Progenitor cell of endocrine pancreas (in vitro differentiated cells): ENCODE measurements at regions not wholly inside any gene's neighbourhood (a gene's known extent, or its start where the extent isn't known, plus 50 kb on each side); places are given as distances from the start of the nearest gene placed in this dataset.

Source experiments
- DNase-seq: peaks from one replicate; pipeline ENCODE4 v3.0.0; 2021; ENCODE audit warnings: low spot score; ENCODE audit not compliant: unreplicated experiment
- H3K27ac Mint-ChIP-seq: 2 replicates; pipeline ENCODE4 v1.8.0; 2021; ENCODE audit warnings: mild to moderate bottlenecking, moderate library complexity, mixed read lengths
- H3K27me3 Mint-ChIP-seq: 2 replicates; pipeline ENCODE4 v1.8.0; 2021; ENCODE audit warnings: mixed read lengths
- H3K36me3 Mint-ChIP-seq: 2 replicates; pipeline ENCODE4 v1.8.0; 2022; ENCODE audit warnings: mixed read lengths; ENCODE audit not compliant: insufficient read depth
- H3K4me1 Mint-ChIP-seq: 2 replicates; pipeline ENCODE4 v1.8.0; 2021; ENCODE audit warnings: low read depth, mixed read lengths
- H3K4me3 Mint-ChIP-seq: 2 replicates; pipeline ENCODE4 v1.8.0; 2021; ENCODE audit warnings: low read depth, mild to moderate bottlenecking, moderate library complexity, mixed read lengths
- H3K9me3 Mint-ChIP-seq: 2 replicates; pipeline ENCODE4 v1.8.0; 2021; ENCODE audit warnings: low read depth, mixed read lengths
- TF ChIP-seq, protein P1 (sequence below): fragments of 200-600 bp; sonication (generic); IDR thresholded peaks from one replicate; pipeline ENCODE4 v1.5.0; 2021; ENCODE audit warnings: antibody characterized with exemption, mild to moderate bottlenecking; ENCODE audit not compliant: unreplicated experiment

DNA sequence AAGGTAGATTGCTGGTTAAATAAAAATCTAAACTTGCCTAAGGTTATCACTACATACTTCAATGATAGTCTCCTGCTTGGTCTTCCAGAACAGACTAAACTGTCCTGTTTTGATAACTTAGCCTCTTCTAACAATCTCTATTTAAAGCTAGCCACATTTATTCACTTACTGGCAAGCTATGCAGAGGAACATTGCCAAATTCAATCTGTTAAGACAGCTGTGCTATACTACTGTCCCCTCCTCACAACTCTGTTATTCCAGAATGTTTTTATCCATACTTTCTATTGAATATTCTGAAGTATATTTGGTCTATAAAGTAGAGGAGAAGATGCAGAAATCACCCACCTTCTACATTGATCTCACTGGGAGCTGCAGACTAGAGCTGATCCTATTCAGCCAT, 594.0 kb upstream of the CCDC54 start:
- Mint-ChIP-seq H3K4me3 (no peak overlapping the region), H3K27ac (no peak overlapping the region), H3K9me3 (peaks cover 13% of the 10 kb centered on the region), H3K36me3 (no peaks in the 10 kb centered on the region), H3K27me3 (no peaks in the 10 kb centered on the region), H3K4me1 (peaks cover 26% of the 10 kb centered on the region)
- DNase-seq, result no peak
- TF ChIP-seq, protein P1, sequence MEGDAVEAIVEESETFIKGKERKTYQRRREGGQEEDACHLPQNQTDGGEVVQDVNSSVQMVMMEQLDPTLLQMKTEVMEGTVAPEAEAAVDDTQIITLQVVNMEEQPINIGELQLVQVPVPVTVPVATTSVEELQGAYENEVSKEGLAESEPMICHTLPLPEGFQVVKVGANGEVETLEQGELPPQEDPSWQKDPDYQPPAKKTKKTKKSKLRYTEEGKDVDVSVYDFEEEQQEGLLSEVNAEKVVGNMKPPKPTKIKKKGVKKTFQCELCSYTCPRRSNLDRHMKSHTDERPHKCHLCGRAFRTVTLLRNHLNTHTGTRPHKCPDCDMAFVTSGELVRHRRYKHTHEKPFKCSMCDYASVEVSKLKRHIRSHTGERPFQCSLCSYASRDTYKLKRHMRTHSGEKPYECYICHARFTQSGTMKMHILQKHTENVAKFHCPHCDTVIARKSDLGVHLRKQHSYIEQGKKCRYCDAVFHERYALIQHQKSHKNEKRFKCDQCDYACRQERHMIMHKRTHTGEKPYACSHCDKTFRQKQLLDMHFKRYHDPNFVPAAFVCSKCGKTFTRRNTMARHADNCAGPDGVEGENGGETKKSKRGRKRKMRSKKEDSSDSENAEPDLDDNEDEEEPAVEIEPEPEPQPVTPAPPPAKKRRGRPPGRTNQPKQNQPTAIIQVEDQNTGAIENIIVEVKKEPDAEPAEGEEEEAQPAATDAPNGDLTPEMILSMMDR, result no peak

DNA sequence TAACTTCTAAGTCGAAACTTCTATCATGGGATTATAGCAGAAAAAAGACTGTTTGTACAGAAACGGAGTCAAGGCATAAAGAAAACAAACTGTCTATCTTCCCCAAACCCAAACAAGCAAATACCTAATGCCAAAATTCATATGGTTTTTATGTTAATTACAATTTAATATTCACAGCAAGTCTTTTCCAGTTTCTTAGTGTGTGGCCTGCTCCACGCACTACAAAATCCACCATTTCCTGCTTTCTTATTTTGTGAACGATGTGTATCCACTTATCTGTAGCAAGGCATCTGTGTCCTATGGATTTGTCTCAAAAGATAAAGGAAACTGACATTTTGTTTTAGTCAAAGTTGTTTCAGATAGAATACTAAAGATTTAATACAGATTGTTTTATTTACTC, 588.0 kb upstream of the CCDC54 start:
- TF ChIP-seq, protein P1, result no peak
- H3K27me3 Mint-ChIP-seq, result no peaks in the 10 kb centered on the region
- peaks cover 9% of the 10 kb centered on the region for H3K36me3 Mint-ChIP-seq
- no peak overlapping the region for H3K27ac Mint-ChIP-seq
- DNase-seq, result no peak
- H3K4me3 Mint-ChIP-seq, result no peak overlapping the region
- H3K9me3 Mint-ChIP-seq, result peaks cover 29% of the 10 kb centered on the region
- no peaks in the 10 kb centered on the region for H3K4me1 Mint-ChIP-seq

DNA sequence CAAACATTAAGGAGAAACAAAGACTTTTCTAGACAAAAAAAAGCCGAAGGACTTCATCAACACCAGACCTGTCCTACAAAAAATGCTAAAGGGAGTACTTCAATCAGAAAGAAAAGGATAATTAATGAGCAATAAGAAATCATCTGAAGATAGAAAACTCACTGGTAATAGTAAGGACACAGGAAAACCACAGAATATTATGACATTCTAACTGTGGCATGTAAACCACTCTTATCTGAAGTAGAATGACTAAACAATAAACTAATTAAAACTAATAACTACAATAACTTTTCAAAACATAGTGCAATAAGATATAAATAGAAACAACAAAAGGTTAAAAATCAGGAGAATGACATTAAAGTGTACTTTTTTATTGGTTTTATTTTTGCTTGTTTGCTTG, 584.5 kb upstream of the CCDC54 start:
- no peaks in the 10 kb centered on the region for H3K27me3 Mint-ChIP-seq
- no peak overlapping the region for H3K27ac Mint-ChIP-seq
- TF ChIP-seq, protein P1, result no peak

DNA sequence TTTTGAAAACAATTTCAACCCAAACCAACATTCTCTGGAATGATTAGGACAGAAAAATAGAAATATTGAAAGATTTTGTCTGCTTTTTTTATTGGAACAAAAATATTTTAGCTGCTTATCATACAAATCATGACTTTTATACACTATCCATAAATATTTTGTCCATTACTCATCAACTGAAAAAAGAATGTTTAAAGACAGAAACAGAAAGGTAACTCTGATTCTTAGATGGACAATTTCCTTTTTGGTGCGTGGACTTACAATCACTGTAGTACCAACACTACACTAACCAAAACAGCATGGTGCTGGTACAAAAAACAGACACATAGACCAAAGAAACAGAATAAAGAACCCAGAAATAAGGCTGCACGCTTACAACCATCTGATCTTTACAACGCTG, 582.8 kb upstream of the CCDC54 start:
- H3K27ac Mint-ChIP-seq, result no peak overlapping the region
- no peak for DNase-seq
- H3K4me3 Mint-ChIP-seq, result no peak overlapping the region
- TF ChIP-seq, protein P1, result no peak
- peaks cover 19% of the 10 kb centered on the region for H3K4me1 Mint-ChIP-seq
- peaks cover 24% of the 10 kb centered on the region for H3K36me3 Mint-ChIP-seq
- H3K27me3 Mint-ChIP-seq, result no peaks in the 10 kb centered on the region
- H3K9me3 Mint-ChIP-seq, result peaks cover 38% of the 10 kb centered on the region

More for the DNA sequence above, 584.5 kb upstream of the CCDC54 start:
- H3K36me3 Mint-ChIP-seq, result peaks cover 17% of the 10 kb centered on the region
- H3K9me3 Mint-ChIP-seq, result peaks cover 37% of the 10 kb centered on the region
- H3K4me1 Mint-ChIP-seq, result peaks cover 13% of the 10 kb centered on the region
- DNase-seq, result no peak
- no peak overlapping the region for H3K4me3 Mint-ChIP-seq

DNA sequence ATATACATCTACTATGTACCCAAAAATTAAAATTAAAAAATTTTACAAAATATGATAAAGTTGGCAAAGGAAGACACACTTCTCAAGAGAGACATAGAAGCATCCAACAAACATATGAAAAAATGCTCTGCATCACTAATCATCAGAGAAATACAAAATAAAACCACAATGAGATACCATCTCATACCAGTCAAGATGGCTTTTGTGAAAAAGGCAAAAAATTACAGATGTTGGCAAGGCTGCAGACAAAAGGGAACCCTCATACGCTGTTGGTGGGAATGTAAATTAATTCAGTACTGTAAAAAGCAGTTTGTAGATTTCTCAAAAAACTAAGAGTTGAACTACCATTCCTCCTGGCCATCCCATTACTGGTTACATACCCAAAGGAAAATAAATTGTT, 581.7 kb upstream of the CCDC54 start:
- peaks cover 42% of the 10 kb centered on the region for H3K9me3 Mint-ChIP-seq
- H3K4me1 Mint-ChIP-seq, result peaks cover 19% of the 10 kb centered on the region
- no peak overlapping the region for H3K27ac Mint-ChIP-seq
- H3K36me3 Mint-ChIP-seq, result peaks cover 29% of the 10 kb centered on the region
- no peaks in the 10 kb centered on the region for H3K27me3 Mint-ChIP-seq
- DNase-seq, result no peak
- no peak overlapping the region for H3K4me3 Mint-ChIP-seq
- TF ChIP-seq, protein P1, result no peak
